A673 (cell line): ENCODE measurements at regions not wholly inside any gene's neighbourhood (a gene's known extent, or its start where the extent isn't known, plus 50 kb on each side); places are given as distances from the start of the nearest gene placed in this dataset.

ENCODE experiments used
- BruUV-seq: library from RNA; stranded (reverse); fragments of 400-500 nt; replicated peaks from 2 replicates; lab custom pipeline; 2021; lab: Mats Ljungman, UMichigan
- CTCF ChIA-PET: fragments of 300-600 bp; sonication (Branson Sonifier 250); formaldehyde crosslinking; loops from one replicate; lab custom pipeline; 2022; ENCODE audit warnings: antibody characterized with exemption; lab: Charles Lee
- POLR2A ChIA-PET: fragments of 300-600 bp; sonication (Branson Sonifier 250); formaldehyde crosslinking; loops from one replicate; lab custom pipeline; 2022; ENCODE audit warnings: antibody characterized with exemption; ENCODE audit not compliant: low non-redundant PET; lab: Charles Lee
- DNase-seq: peaks from one replicate; pipeline ENCODE4 v3.0.0-alpha.2; 2015; ENCODE audit warnings: low spot score
- H3K27ac ChIP-seq: fragments of 200-600 bp; sonication (generic); 2 replicates; pipeline ENCODE4 v1.5.1; 2016; ENCODE audit warnings: mixed run types, low read depth, mild to moderate bottlenecking, mixed read lengths, antibody characterized with exemption, low read length; ENCODE audit not compliant: poor library complexity, severe bottlenecking
- H3K27me3 ChIP-seq: fragments of 200-600 bp; sonication (generic); replicated peaks from 2 replicates; pipeline ENCODE4 v1.6.1; 2017; ENCODE audit warnings: mixed run types, low read depth, mild to moderate bottlenecking, mixed read lengths, antibody characterized with exemption, low read length; ENCODE audit not compliant: insufficient read depth, poor library complexity
- H3K36me3 ChIP-seq: fragments of 200-600 bp; sonication (generic); 2 replicates; pipeline ENCODE4 v1.6.1; 2016; ENCODE audit warnings: mixed run types, mild to moderate bottlenecking, mixed read lengths, antibody characterized with exemption, low read length; ENCODE audit not compliant: insufficient read depth, poor library complexity, severe bottlenecking
- H3K4me1 ChIP-seq: fragments of 200-600 bp; sonication (generic); 2 replicates; pipeline ENCODE4 v1.6.1; 2017; ENCODE audit warnings: mixed run types, mild to moderate bottlenecking, mixed read lengths, antibody characterized with exemption, low read length; ENCODE audit not compliant: insufficient read depth, poor library complexity, severe bottlenecking
- H3K4me3 ChIP-seq: fragments of 200-600 bp; sonication (generic); 2 replicates; pipeline ENCODE4 v1.5.1; 2016; ENCODE audit warnings: low read depth, mixed run types, mild to moderate bottlenecking, mixed read lengths, low read length; ENCODE audit not compliant: poor library complexity, severe bottlenecking
- H3K9me3 ChIP-seq: fragments of 200-600 bp; sonication (generic); 2 replicates; pipeline ENCODE4 v1.6.1; 2016; ENCODE audit warnings: mixed run types, low read depth, mild to moderate bottlenecking, mixed read lengths, antibody characterized with exemption, low read length; ENCODE audit not compliant: poor library complexity, severe bottlenecking
- EZH2 ChIP-seq: fragments of 200-600 bp; sonication (generic); IDR thresholded peaks from 2 replicates; pipeline ENCODE4 v1.6.1; 2017; ENCODE audit warnings: borderline replicate concordance, low read depth, mild to moderate bottlenecking, mixed read lengths, antibody characterized with exemption, low read length; ENCODE audit not compliant: poor library complexity, severe bottlenecking
- intact Hi-C: fragments of 100-400 bp; cut with micrococcal nuclease; formaldehyde crosslinking; loops from one replicate; pipeline ENCODE4 v1.10.0; 2022; ENCODE audit not compliant: unreplicated experiment
- TF ChIP-seq, protein P1 (sequence below): fragments of 300-800, 200-600 bp; sonication (generic); conservative IDR thresholded peaks from 2 replicates; pipeline ENCODE4 v1.5.1; 2017; ENCODE audit warnings: low read depth, mild to moderate bottlenecking, antibody characterized with exemption, low read length, moderate library complexity, mixed read lengths

DNA sequence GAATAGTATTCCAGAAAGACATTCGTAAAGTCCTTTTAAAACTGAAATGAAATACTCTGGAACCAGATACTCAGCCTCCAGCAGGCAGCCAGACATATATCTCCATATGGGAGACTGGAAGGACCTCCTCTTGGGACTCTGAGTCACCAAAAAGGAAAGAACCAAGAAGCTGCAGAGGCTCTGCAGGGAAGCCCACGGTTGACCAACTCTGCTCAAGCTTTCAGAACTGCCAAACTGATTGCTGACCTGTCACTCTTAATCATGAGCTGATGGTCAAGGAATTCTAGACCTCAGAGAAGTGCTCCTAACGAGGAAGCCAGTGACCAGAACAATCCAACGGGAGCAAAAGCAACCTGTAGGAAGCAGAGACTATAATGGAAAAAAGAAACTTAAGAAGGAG, 434.7 kb downstream of the EIPR1 start:
- no TSS peak for BruUV-seq
- Histone ChIP-seq H3K36me3 (no peaks in the 10 kb centered on the region), H3K4me3 (no peak overlapping the region), H3K27me3 (no peaks in the 10 kb centered on the region), H3K9me3 (no peaks in the 10 kb centered on the region), H3K4me1 (no peaks in the 10 kb centered on the region), H3K27ac (no peak overlapping the region)
- ChIA-PET CTCF (no interaction called here), POLR2A (no interaction called here)
- DNase-seq, result no peak
- TF ChIP-seq, protein P1, sequence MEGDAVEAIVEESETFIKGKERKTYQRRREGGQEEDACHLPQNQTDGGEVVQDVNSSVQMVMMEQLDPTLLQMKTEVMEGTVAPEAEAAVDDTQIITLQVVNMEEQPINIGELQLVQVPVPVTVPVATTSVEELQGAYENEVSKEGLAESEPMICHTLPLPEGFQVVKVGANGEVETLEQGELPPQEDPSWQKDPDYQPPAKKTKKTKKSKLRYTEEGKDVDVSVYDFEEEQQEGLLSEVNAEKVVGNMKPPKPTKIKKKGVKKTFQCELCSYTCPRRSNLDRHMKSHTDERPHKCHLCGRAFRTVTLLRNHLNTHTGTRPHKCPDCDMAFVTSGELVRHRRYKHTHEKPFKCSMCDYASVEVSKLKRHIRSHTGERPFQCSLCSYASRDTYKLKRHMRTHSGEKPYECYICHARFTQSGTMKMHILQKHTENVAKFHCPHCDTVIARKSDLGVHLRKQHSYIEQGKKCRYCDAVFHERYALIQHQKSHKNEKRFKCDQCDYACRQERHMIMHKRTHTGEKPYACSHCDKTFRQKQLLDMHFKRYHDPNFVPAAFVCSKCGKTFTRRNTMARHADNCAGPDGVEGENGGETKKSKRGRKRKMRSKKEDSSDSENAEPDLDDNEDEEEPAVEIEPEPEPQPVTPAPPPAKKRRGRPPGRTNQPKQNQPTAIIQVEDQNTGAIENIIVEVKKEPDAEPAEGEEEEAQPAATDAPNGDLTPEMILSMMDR, result no peak
- no peak for TF ChIP-seq EZH2
- intact Hi-C loops, result no loop called here

DNA sequence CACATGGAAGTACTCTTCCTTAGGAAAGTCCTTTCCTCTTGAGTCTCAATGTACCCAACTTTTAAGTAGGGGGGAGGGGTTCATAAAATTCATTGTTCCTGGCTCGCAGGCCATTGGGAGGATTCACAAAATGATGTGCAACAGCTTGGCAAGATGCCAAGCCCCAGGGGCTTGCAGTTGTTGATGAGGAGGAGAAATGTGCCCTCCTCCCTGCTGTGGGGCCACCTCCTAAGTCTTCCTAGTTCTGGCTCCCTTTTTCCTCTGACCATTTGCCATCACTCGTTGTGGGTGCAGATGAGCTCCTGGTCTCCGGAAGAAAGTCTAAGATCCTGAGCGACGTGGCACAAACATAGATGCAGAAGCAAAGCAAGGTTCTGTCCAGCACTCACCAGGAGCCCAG, 435.4 kb downstream of the EIPR1 start:
- H3K4me3 ChIP-seq, result no peak overlapping the region
- no peaks in the 10 kb centered on the region for H3K27me3 ChIP-seq
- ChIA-PET POLR2A (no interaction called here), CTCF (no interaction called here)
- TF ChIP-seq, protein P1, result no peak
- TF ChIP-seq EZH2, result no peak
- no peaks in the 10 kb centered on the region for H3K4me1 ChIP-seq
- no TSS peak for BruUV-seq
- intact Hi-C loops, result no loop called here
- no peaks in the 10 kb centered on the region for H3K36me3 ChIP-seq
- no peak for DNase-seq
- H3K27ac ChIP-seq, result no peak overlapping the region
- no peaks in the 10 kb centered on the region for H3K9me3 ChIP-seq

DNA sequence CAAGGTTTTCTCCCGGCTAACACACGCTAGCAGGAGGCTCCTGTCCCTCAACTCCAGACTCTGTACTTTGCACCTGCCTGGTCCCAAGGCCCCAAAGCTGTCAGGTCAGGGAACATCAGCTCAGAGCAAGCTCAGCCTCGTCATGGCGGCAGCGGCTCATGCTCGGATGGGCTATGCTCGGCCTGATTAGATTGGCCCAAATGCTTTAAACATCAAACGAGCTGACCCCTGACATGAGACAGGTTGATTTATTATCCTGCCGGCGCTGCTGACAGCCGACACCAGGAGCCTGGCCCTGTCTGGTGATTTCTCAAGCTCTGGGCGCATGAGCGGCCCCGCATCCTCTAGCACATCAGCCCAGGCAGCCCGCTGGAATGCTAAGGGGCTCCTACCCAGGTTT, 436.4 kb downstream of the EIPR1 start:
- no TSS peak for BruUV-seq
- H3K27me3 ChIP-seq, result no peaks in the 10 kb centered on the region
- no peaks in the 10 kb centered on the region for H3K9me3 ChIP-seq
- no peak for DNase-seq
- CTCF ChIA-PET, result no interaction called here
- H3K4me1 ChIP-seq, result no peaks in the 10 kb centered on the region
- POLR2A ChIA-PET, result no interaction called here
- no peak overlapping the region for H3K4me3 ChIP-seq
- TF ChIP-seq, protein P1, result no peak
- TF ChIP-seq EZH2, result no peak
- no peak overlapping the region for H3K27ac ChIP-seq
- intact Hi-C loops, result no loop called here
- no peaks in the 10 kb centered on the region for H3K36me3 ChIP-seq
